Mesenchymal stem cell (in vitro differentiated cells and primary cell): ENCODE measurements at regions not wholly inside any gene's neighbourhood (a gene's known extent, or its start where the extent isn't known, plus 50 kb on each side); places are given as distances from the start of the nearest gene placed in this dataset.

Experiments used
- DNase-seq: peaks from one replicate; pipeline ENCODE4 v3.0.0-alpha.2; 2013
- H2AFZ ChIP-seq: one replicate; pipeline ENCODE4 v1.6.1; 2013; ENCODE audit warnings: low read depth, mild to moderate bottlenecking, control low read depth, inconsistent platforms, low read length, moderate library complexity
- H2AK5ac ChIP-seq: 2 replicates; pipeline ENCODE4 v1.6.1; 2013; ENCODE audit warnings: low read length, moderate library complexity, mild to moderate bottlenecking, inconsistent platforms; ENCODE audit not compliant: severe bottlenecking
- H2BK120ac ChIP-seq: one replicate; pipeline ENCODE4 v1.6.1; 2013; ENCODE audit warnings: low read depth, mild to moderate bottlenecking, inconsistent platforms, low read length, moderate library complexity
- H2BK12ac ChIP-seq, 2 experiments: one replicate each; pipeline ENCODE4 v1.6.1; 2013; ENCODE audit warnings: inconsistent platforms in 2 of 2, low read length in 2 of 2, mild to moderate bottlenecking in 2 of 2, moderate library complexity in 2 of 2, control low read depth in 1 of 2
- H2BK15ac ChIP-seq: one replicate; pipeline ENCODE4 v1.6.1; 2013; ENCODE audit warnings: mild to moderate bottlenecking, low read depth, inconsistent platforms; ENCODE audit not compliant: poor library complexity, severe bottlenecking
- H2BK5ac ChIP-seq: 2 replicates; pipeline ENCODE4 v1.6.1; 2013; ENCODE audit warnings: low read depth, mild to moderate bottlenecking, low read length, control low read depth, inconsistent platforms; ENCODE audit not compliant: poor library complexity, severe bottlenecking
- H3K14ac ChIP-seq, 2 experiments: one replicate each; pipeline ENCODE4 v1.6.1; 2013; ENCODE audit warnings: inconsistent platforms in 2 of 2, low read length in 2 of 2, control low read depth in 1 of 2, mild to moderate bottlenecking in 1 of 2, moderate library complexity in 1 of 2
- H3K18ac ChIP-seq, 2 experiments: one replicate each; pipeline ENCODE4 v1.6.1; 2013; ENCODE audit warnings: inconsistent platforms in 2 of 2, low read length in 2 of 2, control low read depth in 1 of 2, low read depth in 1 of 2, mild to moderate bottlenecking in 1 of 2
- H3K23ac ChIP-seq, 2 experiments: one replicate each; pipeline ENCODE4 v1.6.1; 2013; ENCODE audit warnings: inconsistent platforms in 2 of 2, low read length in 2 of 2, mild to moderate bottlenecking in 2 of 2, moderate library complexity in 2 of 2, control low read depth in 1 of 2
- H3K27ac ChIP-seq: 2 replicates; pipeline ENCODE4 v1.5.1; 2013; ENCODE audit warnings: mild to moderate bottlenecking, moderate library complexity, low read length, control low read depth, inconsistent platforms; ENCODE audit not compliant: poor library complexity, severe bottlenecking
- H3K27me3 ChIP-seq, 2 experiments: 2 replicates each; pipeline versions ENCODE4 v1.6.1 to v1.7.0; 2013; ENCODE audit warnings: low read length in 2 of 2, mild to moderate bottlenecking in 2 of 2, moderate library complexity in 2 of 2, control low read depth in 1 of 2, inconsistent platforms in 1 of 2; ENCODE audit not compliant: control insufficient read depth in 1 of 2, insufficient read depth in 1 of 2
- H3K36me3 ChIP-seq, 2 experiments: 2 replicates each; pipeline versions ENCODE4 v1.6.1 to v1.7.0; 2013; ENCODE audit warnings: low read length in 2 of 2, control low read depth in 1 of 2, inconsistent platforms in 1 of 2, low read depth in 1 of 2, mild to moderate bottlenecking in 1 of 2; ENCODE audit not compliant: insufficient read depth in 2 of 2, control insufficient read depth in 1 of 2
- H3K4ac ChIP-seq, 2 experiments: one replicate each; pipeline ENCODE4 v1.6.1; 2013; ENCODE audit warnings: inconsistent platforms in 2 of 2, low read length in 2 of 2, mild to moderate bottlenecking in 2 of 2, moderate library complexity in 2 of 2, control low read depth in 1 of 2, low read depth in 1 of 2
- H3K4me1 ChIP-seq: 2 replicates; pipeline ENCODE4 v1.6.1; 2013; ENCODE audit warnings: low read depth, low read length, control low read depth; ENCODE audit not compliant: control insufficient read depth, insufficient read depth
- H3K4me2 ChIP-seq: 2 replicates; pipeline ENCODE4 v1.6.1; 2013; ENCODE audit warnings: low read length, mild to moderate bottlenecking, inconsistent platforms; ENCODE audit not compliant: poor library complexity, severe bottlenecking
- H3K4me3 ChIP-seq, 2 experiments: 2 replicates each; pipeline versions ENCODE4 v1.5.1 to v1.7.0; 2013; ENCODE audit warnings: low read length in 2 of 2, mild to moderate bottlenecking in 2 of 2, control low read depth in 1 of 2, low read depth in 1 of 2; ENCODE audit not compliant: insufficient read depth in 1 of 2
- H3K79me1 ChIP-seq: replicated peaks from 2 replicates; pipeline ENCODE4 v1.6.1; 2013; ENCODE audit warnings: mild to moderate bottlenecking, control low read depth, low read length, inconsistent platforms; ENCODE audit not compliant: poor library complexity, severe bottlenecking
- H3K9ac ChIP-seq: 2 replicates; pipeline ENCODE4 v1.7.0; 2013; ENCODE audit warnings: mild to moderate bottlenecking, low read length, moderate library complexity
- H3K9me3 ChIP-seq: 2 replicates; pipeline ENCODE4 v1.7.0; 2013; ENCODE audit warnings: mild to moderate bottlenecking, low read length; ENCODE audit not compliant: control insufficient read depth
- H4K8ac ChIP-seq: one replicate; pipeline ENCODE4 v1.6.1; 2013; ENCODE audit warnings: inconsistent platforms, mild to moderate bottlenecking, low read length, moderate library complexity
- H4K91ac ChIP-seq: one replicate; pipeline ENCODE4 v1.6.1; 2013; ENCODE audit warnings: mild to moderate bottlenecking, low read length, inconsistent platforms
- WGBS: methylation state at CpG from one replicate; pipeline ENCODE4 v1.1.7; 2013; ENCODE audit warnings: mixed read lengths; 5-methylcytosine and 5-hydroxymethylcytosine counted together

- Histone ChIP-seq H3K14ac (no peak overlapping the region), H3K4me2 (no peak overlapping the region), H3K4me1 (no peaks in the 10 kb centered on the region), H2BK120ac (no peak overlapping the region), H2BK5ac (no peak overlapping the region), H3K4me3 (no peak overlapping the region), H2BK12ac (no peak overlapping the region), H3K23ac (no peak overlapping the region), H3K27ac (no peak overlapping the region), H3K36me3 (no peaks in the 10 kb centered on the region), H3K79me1 (no peaks in the 10 kb centered on the region), H3K27me3 (no peaks in the 10 kb centered on the region), H3K18ac (no peak overlapping the region), H4K91ac (no peak overlapping the region), H3K4ac (no peak overlapping the region), H3K9me3 (peaks cover 21% of the 10 kb centered on the region), H4K8ac (no peak overlapping the region), H2AFZ (no peak overlapping the region), H3K9ac (no peak overlapping the region), H2AK5ac (no peak overlapping the region), H2BK15ac (no peak overlapping the region)
- no CpG with 5 or more reads among the region's 1 CpG for WGBS
- no peak for DNase-seq
Measured at GRCh38 chr12:91533366-91533765, 350.7 kb upstream of the DCN start.

- Histone ChIP-seq H3K4me2 (no peak overlapping the region), H4K8ac (no peak overlapping the region), H2AFZ (no peak overlapping the region), H3K4me1 (no peaks in the 10 kb centered on the region), H3K4ac (no peak overlapping the region), H3K18ac (no peak overlapping the region), H2BK5ac (no peak overlapping the region), H3K23ac (no peak overlapping the region), H3K36me3 (no peaks in the 10 kb centered on the region), H2BK15ac (no peak overlapping the region), H3K27me3 (no peaks in the 10 kb centered on the region), H3K9me3 (peaks cover 16% of the 10 kb centered on the region), H3K27ac (no peak overlapping the region), H2AK5ac (no peak overlapping the region), H3K14ac (no peak overlapping the region), H2BK120ac (no peak overlapping the region), H2BK12ac (no peak overlapping the region), H3K79me1 (no peaks in the 10 kb centered on the region), H4K91ac (no peak overlapping the region), H3K9ac (no peak overlapping the region), H3K4me3 (no peak overlapping the region)
- WGBS = 100% methylated on average over 1 of the region's 1 CpG
- DNase-seq = no peak
Measured at GRCh38 chr12:91529829-91530228, 347.2 kb upstream of the DCN start.

GRCh38 chr12:91523831-91524230 is 341.2 kb upstream of the DCN start:
- no peak for DNase-seq
- no peak overlapping the region for H2BK15ac ChIP-seq
- no peaks in the 10 kb centered on the region for H3K79me1 ChIP-seq
- H3K27me3 ChIP-seq = no peaks in the 10 kb centered on the region
- no peaks in the 10 kb centered on the region for H3K9me3 ChIP-seq
- H2BK120ac ChIP-seq = no peak overlapping the region
- no peak overlapping the region for H2BK5ac ChIP-seq
- no peak overlapping the region for H4K91ac ChIP-seq
- no peak overlapping the region for H3K4ac ChIP-seq
- no peak overlapping the region for H2AFZ ChIP-seq
- H2AK5ac ChIP-seq = no peak overlapping the region
- H3K18ac ChIP-seq = no peak overlapping the region
- no peak overlapping the region for H3K27ac ChIP-seq
- no peak overlapping the region for H3K4me3 ChIP-seq
- H3K4me2 ChIP-seq = no peak overlapping the region
- H3K36me3 ChIP-seq = no peaks in the 10 kb centered on the region
- 69% methylated on average over 4 of the region's 4 CpGs for WGBS
- H3K14ac ChIP-seq = no peak overlapping the region
- no peak overlapping the region for H4K8ac ChIP-seq
- no peaks in the 10 kb centered on the region for H3K4me1 ChIP-seq
- no peak overlapping the region for H2BK12ac ChIP-seq
- H3K9ac ChIP-seq = no peak overlapping the region
- H3K23ac ChIP-seq = no peak overlapping the region

- H3K27me3 ChIP-seq = no peaks in the 10 kb centered on the region
- H3K4me2 ChIP-seq = no peak overlapping the region
- no peak overlapping the region for H3K9ac ChIP-seq
- H3K27ac ChIP-seq = no peak overlapping the region
- no peaks in the 10 kb centered on the region for H3K79me1 ChIP-seq
- no peak overlapping the region for H3K14ac ChIP-seq
- no peak overlapping the region for H2BK15ac ChIP-seq
- no peak overlapping the region for H3K23ac ChIP-seq
- DNase-seq = no peak
- no peak overlapping the region for H3K18ac ChIP-seq
- H2BK12ac ChIP-seq = no peak overlapping the region
- no peaks in the 10 kb centered on the region for H3K36me3 ChIP-seq
- no peak overlapping the region for H2AK5ac ChIP-seq
- H4K8ac ChIP-seq = no peak overlapping the region
- no peak overlapping the region for H2BK120ac ChIP-seq
- H3K4ac ChIP-seq = no peak overlapping the region
- no peak overlapping the region for H2AFZ ChIP-seq
- H4K91ac ChIP-seq = no peak overlapping the region
- no peak overlapping the region for H3K4me3 ChIP-seq
- no peak overlapping the region for H2BK5ac ChIP-seq
- no peaks in the 10 kb centered on the region for H3K9me3 ChIP-seq
- no peaks in the 10 kb centered on the region for H3K4me1 ChIP-seq
Measured at GRCh38 chr12:91516695-91517047, 334.1 kb upstream of the DCN start.
